ENCODE measurements at regions not wholly inside any gene's neighbourhood (a gene's known extent, or its start where the extent isn't known, plus 50 kb on each side); places are given as distances from the start of the nearest gene placed in this dataset.

- TF ChIP-seq, protein P1, sequence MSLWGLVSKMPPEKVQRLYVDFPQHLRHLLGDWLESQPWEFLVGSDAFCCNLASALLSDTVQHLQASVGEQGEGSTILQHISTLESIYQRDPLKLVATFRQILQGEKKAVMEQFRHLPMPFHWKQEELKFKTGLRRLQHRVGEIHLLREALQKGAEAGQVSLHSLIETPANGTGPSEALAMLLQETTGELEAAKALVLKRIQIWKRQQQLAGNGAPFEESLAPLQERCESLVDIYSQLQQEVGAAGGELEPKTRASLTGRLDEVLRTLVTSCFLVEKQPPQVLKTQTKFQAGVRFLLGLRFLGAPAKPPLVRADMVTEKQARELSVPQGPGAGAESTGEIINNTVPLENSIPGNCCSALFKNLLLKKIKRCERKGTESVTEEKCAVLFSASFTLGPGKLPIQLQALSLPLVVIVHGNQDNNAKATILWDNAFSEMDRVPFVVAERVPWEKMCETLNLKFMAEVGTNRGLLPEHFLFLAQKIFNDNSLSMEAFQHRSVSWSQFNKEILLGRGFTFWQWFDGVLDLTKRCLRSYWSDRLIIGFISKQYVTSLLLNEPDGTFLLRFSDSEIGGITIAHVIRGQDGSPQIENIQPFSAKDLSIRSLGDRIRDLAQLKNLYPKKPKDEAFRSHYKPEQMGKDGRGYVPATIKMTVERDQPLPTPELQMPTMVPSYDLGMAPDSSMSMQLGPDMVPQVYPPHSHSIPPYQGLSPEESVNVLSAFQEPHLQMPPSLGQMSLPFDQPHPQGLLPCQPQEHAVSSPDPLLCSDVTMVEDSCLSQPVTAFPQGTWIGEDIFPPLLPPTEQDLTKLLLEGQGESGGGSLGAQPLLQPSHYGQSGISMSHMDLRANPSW (CRISPR knock-in tag; conservative IDR thresholded peaks at IDR 0.05; ENCODE audit: low read depth) = no peak
- TF ChIP-seq HMGA2 (CRISPR knock-in tag; IDR thresholded peaks at IDR 0.05) (no peak), GABPB1 (CRISPR knock-in tag; IDR thresholded peaks at IDR 0.05) (no peak)
Measured at GRCh38 chr14:104319491-104320241, 181.3 kb downstream of the KIF26A start (continued).

- Mint-ChIP-seq H3K4me1 (no peaks in the 10 kb centered on the region), H3K4me3 (no peak overlapping the region), H3K27ac (no peak overlapping the region), H3K9me3 (no peaks in the 10 kb centered on the region), H3K36me3 (no peaks in the 10 kb centered on the region), H3K27me3 (ENCODE audit: low read depth) (no peaks in the 10 kb centered on the region)
- ChIA-PET CTCF (no interaction called here), POLR2A (no interaction called here)
- peak; percentile 8 for DNase-seq (ENCODE audit: low spot score)
- TF ChIP-seq FOXP1 (CRISPR knock-in tag; IDR thresholded peaks at IDR 0.05; ENCODE audit: borderline replicate concordance) = no peak
- ATAC-seq = no peak
Measured at GRCh38 chr14:104320611-104321086, 182.3 kb downstream of the KIF26A start.

GRCh38 chr14:104321088-104321801 lies 182.9 kb downstream of the KIF26A start:
- ATAC-seq (no peak), DNase-seq (ENCODE audit: low spot score) (peak; percentile 5)
- H3K36me3 Mint-ChIP-seq = no peaks in the 10 kb centered on the region
- no peaks in the 10 kb centered on the region for H3K4me1 Mint-ChIP-seq
- no peak overlapping the region for H3K4me3 Mint-ChIP-seq
- ChIA-PET CTCF (no interaction called here), POLR2A (no interaction called here)
- no peaks in the 10 kb centered on the region for H3K27me3 Mint-ChIP-seq (ENCODE audit: low read depth)
- no peak overlapping the region for H3K27ac Mint-ChIP-seq
- H3K9me3 Mint-ChIP-seq = no peaks in the 10 kb centered on the region
- TF ChIP-seq SP1 (CRISPR knock-in tag; conservative IDR thresholded peaks at IDR 0.05) (no peak), ESRRA (CRISPR knock-in tag; IDR thresholded peaks at IDR 0.05; ENCODE audit: borderline replicate concordance) (no peak), ETV6 (CRISPR knock-in tag; IDR thresholded peaks at IDR 0.05) (no peak), MAX (CRISPR knock-in tag; IDR thresholded peaks at IDR 0.05) (no peak), ATF1 (CRISPR knock-in tag; IDR thresholded peaks at IDR 0.05) (no peak), ARID4B (CRISPR knock-in tag; IDR thresholded peaks at IDR 0.05; ENCODE audit: borderline replicate concordance) (no peak), ZNF317 (CRISPR knock-in tag; IDR thresholded peaks at IDR 0.05; ENCODE audit: borderline replicate concordance, low read depth) (no peak), AR (CRISPR knock-in tag; IDR thresholded peaks at IDR 0.05) (no peak), SMAD4 (CRISPR knock-in tag; IDR thresholded peaks at IDR 0.05) (no peak), OVOL2 (CRISPR knock-in tag; IDR thresholded peaks at IDR 0.05; ENCODE audit: borderline replicate concordance) (no peak), ZBTB43 (CRISPR knock-in tag; IDR thresholded peaks at IDR 0.05) (no peak), EMX1 (CRISPR knock-in tag; IDR thresholded peaks at IDR 0.05) (no peak), ZNF263 (CRISPR knock-in tag; IDR thresholded peaks at IDR 0.05; ENCODE audit: low read depth) (no peak), GABPB1 (CRISPR knock-in tag; IDR thresholded peaks at IDR 0.05) (no peak), SMAD3 (CRISPR knock-in tag; IDR thresholded peaks at IDR 0.05; ENCODE audit: borderline replicate concordance) (no peak), ZNF396 (CRISPR knock-in tag; IDR thresholded peaks at IDR 0.05; ENCODE audit: borderline replicate concordance) (no peak)
- TF ChIP-seq, protein P2, sequence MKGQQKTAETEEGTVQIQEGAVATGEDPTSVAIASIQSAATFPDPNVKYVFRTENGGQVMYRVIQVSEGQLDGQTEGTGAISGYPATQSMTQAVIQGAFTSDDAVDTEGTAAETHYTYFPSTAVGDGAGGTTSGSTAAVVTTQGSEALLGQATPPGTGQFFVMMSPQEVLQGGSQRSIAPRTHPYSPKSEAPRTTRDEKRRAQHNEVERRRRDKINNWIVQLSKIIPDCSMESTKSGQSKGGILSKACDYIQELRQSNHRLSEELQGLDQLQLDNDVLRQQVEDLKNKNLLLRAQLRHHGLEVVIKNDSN (CRISPR knock-in tag; IDR thresholded peaks at IDR 0.05) = no peak

All from WTC11 (cell line).